ENCODE measurements at regions not wholly inside any gene's neighbourhood (a gene's known extent, or its start where the extent isn't known, plus 50 kb on each side); places are given as distances from the start of the nearest gene placed in this dataset.
"Not testable (repeated sequence)": the region's sequence is repeated elsewhere in the genome, so short reads cannot be mapped to it uniquely, and the experiment has no call there.

- no peak for ATAC-seq
These were observed 164.4 kb upstream of the ITGA1 start for GRCh38 chr5:52623291-52623690.

- no peak for ATAC-seq
These were observed 163.4 kb upstream of the ITGA1 start for GRCh38 chr5:52624291-52624690.

- no peak for ATAC-seq
These were observed 161.4 kb upstream of the ITGA1 start for GRCh38 chr5:52626312-52626711.

DNA sequence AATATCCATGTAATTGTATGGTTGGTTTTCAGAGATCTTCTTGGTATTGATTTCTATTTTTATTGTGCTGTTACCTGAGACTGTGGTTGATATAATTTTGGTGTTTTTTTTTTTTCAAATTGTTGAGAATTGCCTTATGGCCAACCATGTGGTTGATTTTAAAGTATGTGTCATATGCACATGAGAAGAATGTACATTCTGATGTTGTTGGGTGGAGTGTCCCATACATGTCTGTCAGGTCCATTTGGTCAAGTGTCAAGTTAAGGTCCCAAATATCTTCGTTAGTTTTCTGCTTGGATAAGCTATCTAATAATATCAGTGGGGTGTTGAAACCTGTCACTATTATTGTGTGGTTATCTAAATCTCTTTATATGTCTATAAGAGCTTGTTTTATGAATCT is 160.0 kb upstream of the ITGA1 start:
- no peak for ATAC-seq

DNA sequence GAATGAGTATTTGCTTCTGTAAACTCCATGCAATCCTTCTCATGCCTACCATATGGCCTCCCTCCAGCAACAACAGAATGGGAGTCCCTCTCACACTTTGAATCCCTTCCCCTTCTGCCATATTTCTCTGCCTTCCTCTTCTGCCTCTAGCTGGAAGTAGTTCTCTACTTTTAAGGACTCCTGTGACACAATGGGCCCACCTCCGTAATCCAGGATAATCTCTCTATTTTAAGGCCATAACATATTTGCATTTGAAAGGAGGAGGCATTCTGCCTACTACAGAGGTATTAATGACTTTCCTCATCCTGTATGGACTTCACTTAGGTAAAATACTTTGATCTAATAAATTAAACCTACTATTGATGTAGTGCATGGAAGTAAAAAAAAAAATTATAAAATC is 155.4 kb upstream of the ITGA1 start:
- ATAC-seq = no peak

GRCh38 chr5:52634171-52634570 is 153.5 kb upstream of the ITGA1 start:
- ATAC-seq = not testable (repeated sequence)

GRCh38 chr5:52638732-52639131 is 149.0 kb upstream of the ITGA1 start:
- no peak for ATAC-seq

DNA sequence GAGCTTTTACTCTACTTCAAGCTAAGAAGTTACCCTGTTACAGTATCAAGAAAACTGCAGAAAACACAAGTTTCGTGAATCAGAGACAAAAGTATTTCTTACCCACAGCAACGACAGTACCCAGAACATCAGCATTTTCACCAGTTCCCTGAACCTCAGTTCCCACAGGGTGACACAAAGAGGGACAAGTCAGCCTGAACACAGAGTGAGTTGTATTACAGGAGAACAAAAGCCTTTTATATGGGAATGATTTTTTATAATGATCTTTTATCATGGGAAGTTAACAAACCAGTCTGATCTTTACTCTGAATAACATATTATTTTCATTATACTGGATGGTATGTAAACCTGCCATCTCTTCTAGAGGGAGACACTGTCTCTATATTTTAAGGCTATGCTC is 139.0 kb upstream of the ITGA1 start:
- ATAC-seq = no peak

DNA sequence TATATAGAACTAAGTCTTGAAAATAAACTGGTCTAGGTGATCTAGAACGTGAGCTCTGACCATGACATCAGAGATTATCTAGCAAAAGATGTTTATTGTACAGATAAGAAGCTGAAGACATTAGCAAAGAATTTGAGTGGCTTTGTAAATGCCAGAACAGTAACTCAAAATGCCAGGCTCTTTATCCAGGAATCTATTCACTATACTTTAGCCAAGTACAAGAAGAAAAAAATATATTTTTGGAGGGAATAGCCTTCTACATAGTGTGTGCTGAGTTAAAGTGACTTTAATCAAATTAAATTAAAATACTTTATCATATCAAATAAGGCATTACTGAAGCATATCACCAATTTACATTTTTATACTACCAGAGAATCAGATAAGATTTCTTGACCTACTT is 132.6 kb upstream of the ITGA1 start:
- no peak for ATAC-seq

GRCh38 chr5:52656569-52657246 is 131.0 kb upstream of the ITGA1 start:
- no peak for ATAC-seq

GRCh38 chr5:52657247-52657645 is 130.5 kb upstream of the ITGA1 start:
- ATAC-seq = no peak

DNA sequence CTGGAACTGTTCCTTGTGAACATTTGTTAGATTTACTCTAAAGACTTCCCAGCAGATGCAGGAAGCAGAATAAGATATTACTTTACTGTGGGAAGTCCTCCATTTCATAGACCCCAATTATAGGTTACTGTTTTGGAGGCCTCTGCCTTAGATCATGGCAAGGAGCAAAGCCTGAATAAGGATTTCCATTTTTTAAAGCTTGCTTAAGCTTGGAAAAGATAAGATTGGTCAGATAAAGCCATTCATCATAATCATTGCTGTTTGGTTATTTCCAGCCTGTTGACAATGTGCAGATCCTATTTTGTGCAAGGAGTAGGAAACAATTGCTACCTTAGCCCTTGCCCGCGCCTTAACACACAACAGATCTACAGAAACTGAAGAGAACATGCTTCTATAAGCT is 129.5 kb upstream of the ITGA1 start:
- no peak for ATAC-seq

GRCh38 chr5:52660621-52661020 is 127.1 kb upstream of the ITGA1 start:
- no peak for ATAC-seq

GRCh38 chr5:52661903-52662595 is 125.7 kb upstream of the ITGA1 start:
- no peak for ATAC-seq

GRCh38 chr5:52665559-52665958 is 122.2 kb upstream of the ITGA1 start:
- ATAC-seq = no peak

GRCh38 chr5:52668139-52668538 is 119.6 kb upstream of the ITGA1 start:
- ATAC-seq = no peak

DNA sequence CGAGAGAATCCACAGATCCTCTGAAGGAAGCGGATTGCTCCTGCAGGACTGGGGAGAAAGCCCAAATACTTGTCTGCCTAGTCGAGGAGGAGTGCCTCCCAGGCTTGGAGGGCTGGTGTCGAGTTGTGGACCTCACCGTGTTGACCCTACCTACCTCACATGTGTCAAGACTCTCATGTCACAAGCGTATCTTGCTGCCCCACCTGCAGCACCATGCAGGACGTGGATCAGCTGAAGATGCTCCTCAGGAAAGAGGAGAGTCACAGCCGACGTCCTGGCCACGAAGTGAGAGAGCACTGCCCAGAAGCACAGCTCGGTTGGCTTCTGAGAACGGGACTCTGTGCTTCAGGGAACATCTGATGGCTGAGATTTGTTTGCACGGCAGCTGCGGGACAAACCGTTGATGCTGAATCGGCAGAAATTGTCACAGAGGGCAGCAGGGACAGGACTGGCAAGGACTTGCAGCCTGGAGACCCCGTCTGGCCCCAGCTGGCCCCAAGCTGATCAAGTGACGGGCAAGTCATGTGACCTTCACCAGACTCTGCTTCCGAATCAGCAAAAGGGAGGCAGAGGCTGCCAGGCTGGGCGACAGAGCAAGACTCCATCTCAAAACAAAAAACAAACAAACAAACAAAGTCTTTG is 119.1 kb upstream of the ITGA1 start:
- no peak for ATAC-seq

- no peak for ATAC-seq
These were observed 115.3 kb upstream of the ITGA1 start for GRCh38 chr5:52672459-52672858.

DNA sequence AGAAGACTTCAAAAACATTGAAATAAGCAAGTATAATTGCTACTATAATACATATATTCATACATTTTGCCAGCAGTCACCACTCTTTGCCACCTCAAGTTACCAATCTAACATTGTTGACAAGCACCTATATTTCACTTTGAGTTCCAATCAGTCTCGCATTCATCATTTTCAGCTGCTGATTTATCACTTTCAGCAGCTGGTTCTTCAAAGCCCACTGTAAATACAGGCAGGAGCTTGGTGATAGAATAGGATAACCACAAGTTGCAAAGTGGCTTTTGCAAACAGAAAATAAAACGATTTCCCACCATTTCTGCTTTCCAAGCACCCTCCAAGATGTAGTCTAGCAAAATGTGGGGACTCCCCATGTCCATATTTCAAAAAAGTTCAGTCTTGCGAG is 114.2 kb upstream of the ITGA1 start:
- no peak for ATAC-seq

DNA sequence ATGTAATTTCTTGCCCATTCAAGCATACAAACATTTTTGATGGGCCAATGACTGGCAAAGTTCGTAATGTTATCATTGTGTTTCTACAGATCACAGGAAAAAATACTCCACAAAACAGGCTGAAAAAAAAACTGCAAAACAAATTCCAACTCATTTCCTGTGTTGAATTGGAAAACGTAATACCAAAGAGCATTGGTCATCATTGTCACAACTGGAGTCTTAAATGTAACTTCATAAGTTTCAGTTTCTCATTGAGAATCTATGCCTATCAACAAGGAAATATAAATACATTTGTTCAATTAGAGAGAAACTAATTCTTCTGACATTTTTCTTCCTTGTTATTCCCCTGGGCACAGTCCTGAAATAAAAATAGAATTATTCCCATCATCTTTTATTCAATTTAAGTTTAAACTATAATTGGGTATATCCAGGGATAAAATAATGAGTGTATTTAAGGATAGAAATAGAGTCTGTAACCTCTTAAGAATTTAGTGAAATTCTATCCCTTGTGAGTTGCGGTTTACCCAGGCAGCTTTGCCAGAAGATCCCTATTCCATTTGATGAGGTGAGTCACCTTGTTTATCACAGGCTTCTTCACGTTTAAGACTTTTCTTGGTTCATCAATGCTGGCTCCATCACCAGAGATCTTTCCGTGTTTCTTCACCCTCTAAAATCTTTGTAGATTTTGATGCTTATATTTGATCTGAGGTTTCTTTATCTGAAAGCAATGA is 112.7 kb upstream of the ITGA1 start:
- ATAC-seq = no peak

- no peak for ATAC-seq
These were observed 105.2 kb upstream of the ITGA1 start for GRCh38 chr5:52682492-52682891.

DNA sequence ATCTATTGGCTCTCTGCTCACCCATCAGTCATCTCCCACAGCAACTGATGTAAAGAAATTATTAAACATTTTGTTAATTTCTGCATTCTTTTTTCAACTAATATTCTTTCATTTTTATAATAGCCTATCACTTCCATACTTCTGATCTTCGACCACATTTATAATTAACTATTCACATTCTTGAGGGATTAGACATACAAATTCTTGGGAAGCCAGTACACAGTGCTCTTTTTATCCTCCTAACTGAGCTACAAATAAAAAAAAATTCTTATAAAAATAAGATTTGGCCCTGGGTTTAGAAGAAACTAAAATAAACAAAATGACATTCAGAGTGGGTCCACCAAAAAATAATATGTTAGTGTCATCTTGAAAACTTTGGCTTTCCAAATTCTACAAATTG is 103.7 kb upstream of the ITGA1 start:
- ATAC-seq = no peak

DNA sequence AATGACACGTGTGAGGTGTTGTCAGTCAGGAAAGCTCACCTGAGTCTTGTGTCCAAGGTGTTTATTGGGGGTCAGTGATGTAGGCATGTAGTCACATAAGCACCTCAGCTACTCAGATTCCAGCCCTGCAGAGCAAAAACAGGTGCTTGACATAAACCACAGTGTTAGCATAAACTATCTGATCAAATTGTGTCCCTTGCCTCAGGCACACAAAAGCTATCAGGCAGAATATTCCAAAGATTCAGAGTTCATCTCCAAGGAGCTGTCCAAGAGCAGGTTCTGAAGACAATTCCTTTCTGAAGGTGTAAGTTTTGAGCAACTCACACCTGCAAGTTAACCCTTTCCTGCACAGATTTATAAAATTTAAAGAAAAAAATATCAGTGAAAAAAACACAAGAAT is 102.2 kb upstream of the ITGA1 start:
- no peak for ATAC-seq

- no peak for ATAC-seq
These were observed 101.7 kb upstream of the ITGA1 start for GRCh38 chr5:52685971-52686370.
